Stimulated activated CD8-positive, alpha-beta memory T cell treated with anti-CD3 and anti-CD28 coated beads, Interleukin-4, amount 100 ng/mL, for 48 hours (primary cell): ENCODE measurements at regions not wholly inside any gene's neighbourhood (a gene's known extent, or its start where the extent isn't known, plus 50 kb on each side); places are given as distances from the start of the nearest gene placed in this dataset.
A peak's percentile ranks its signal among the peaks of the same experiment; 100 is the strongest.

Experiments
- DNase-seq: peaks from one replicate; pipeline ENCODE4 v3.0.0-alpha.2; 2020

- no peak for DNase-seq
Observed at GRCh38 chr2:8451273-8451672, 230.6 kb upstream of the ID2 start.

DNA sequence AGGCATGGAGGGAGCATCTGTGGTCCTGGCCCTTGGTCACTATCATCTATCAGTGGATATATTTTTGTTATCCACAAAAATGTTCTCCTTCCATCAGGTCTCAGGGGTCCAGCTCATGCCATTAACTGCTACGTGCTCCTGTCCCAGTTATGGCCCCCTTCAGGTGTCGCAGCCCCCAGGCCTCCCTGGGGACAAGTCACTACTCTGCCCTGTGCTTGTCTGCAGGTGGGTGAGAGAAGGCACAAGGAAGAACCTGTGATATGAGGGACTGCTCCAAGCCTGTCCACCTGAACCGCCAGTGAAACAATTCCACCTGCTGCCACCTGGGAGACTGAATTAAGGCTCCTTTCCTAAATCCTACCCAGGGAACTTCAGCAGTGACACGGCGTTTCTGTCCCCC is 229.6 kb upstream of the ID2 start:
- peak; percentile 17 for DNase-seq

DNA sequence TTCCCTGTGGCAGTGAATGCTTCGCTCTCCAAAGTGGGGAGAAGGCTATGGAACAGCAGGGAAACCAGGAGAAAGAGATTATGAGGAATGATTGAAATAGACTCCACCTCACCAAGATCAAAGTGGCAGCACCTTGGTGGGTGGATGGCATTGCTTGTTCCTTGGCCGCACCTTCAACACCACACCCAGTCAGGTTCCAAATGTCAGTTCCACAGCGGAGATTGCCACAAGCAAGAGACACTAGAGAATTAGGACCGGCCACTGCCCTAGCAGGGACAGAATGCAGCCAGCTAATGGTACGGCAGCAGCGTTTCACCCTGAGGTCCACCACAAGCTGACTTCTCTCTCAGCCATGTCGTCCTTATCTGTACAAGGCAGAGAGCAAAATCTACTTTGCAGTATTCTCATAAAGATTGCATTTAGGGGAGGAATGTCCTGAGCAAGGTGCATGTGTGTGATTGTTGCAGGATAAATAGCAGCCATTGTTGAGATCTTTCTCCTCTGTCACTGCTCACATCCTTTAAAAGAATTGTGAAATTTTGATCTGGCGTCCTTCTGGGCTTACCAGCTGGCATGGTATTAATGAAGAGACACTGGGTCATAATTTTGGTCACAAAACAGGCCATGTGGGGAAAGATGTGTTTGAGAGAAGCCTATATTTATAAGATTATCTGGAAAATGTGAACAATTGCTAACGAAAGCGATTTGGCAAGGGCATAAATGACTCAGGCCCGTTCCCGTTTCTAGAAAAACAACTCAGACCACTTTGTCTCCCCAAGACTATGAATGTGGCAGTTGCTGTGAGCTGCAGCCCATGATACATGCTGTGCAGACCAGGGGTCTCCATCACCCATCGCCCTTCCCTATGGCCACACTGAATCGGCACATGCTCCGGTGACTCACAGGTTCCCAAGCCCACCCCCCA is 228.6 kb upstream of the ID2 start:
- DNase-seq = peak; percentile 25

- DNase-seq = peak; percentile 10
Observed at GRCh38 chr2:8453904-8454302, 228.0 kb upstream of the ID2 start.

GRCh38 chr2:8454797-8455196 is 227.1 kb upstream of the ID2 start:
- no peak for DNase-seq

- DNase-seq = no peak
Observed at GRCh38 chr2:8455236-8456150, 226.4 kb upstream of the ID2 start.

DNA sequence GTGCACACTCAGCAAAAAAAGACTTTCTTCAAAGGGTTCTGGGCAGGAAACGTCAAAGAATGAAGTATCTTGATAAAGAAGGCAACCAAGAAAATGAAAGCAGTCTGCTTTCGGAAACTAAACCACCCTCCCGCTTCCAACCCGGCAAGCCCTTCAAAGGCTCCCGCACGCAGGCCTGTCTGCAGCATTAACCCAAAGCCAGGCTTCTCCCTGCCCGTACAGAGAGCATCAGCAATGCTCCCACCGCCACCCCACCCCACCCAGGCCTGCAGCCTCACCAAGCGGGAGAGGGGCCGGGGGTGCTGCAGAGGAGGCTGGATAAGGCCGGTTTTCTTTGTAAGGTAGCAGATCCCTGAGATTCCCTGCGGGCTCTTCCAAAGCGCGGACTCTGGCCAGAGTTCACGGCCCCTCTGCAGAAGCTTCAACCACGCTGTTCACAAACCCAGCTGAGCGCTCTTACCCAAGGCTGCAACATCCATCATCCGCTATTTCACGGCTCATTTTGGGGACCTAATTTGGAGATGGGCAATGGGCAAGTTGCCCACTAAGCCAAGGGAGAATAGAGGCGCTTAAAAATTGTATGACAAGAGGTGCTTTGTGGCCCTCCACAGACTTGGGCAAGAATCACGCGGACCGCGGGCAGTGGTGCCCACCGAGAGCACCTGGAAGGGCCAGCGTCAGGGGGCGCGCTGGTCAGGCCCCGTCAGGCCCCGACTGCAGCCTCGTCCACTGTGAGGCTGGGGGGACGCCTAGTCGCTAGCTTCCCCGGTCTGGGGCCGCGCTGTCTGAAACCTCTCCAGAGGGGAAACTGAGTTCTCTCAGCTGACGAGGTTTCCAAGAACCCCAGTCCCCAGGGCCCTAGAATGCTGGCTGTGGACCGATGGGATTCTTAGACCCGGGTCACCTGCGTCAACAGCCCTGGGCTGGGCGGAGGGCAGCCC is 225.4 kb upstream of the ID2 start:
- DNase-seq = peak; percentile 55

DNA sequence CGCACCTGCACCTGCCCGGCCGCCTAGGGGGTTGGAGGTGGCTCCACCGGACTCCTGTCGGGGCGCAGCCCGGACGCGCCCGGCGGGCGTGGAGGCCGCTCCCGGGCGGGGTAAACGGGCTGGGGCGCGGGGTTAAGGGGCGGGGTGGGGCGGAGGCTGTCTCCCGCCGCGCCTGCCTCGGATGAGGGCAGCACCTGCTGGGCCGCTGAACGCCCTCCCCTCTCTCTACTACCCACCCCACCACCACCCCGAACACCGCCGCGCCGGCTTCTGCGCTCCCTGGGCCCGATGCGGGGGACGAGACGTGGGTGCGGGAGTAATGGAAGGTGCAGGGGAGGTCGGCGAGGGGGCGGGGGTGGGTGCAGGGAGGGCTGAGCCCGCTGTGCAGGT is 224.8 kb upstream of the ID2 start:
- no peak for DNase-seq

DNA sequence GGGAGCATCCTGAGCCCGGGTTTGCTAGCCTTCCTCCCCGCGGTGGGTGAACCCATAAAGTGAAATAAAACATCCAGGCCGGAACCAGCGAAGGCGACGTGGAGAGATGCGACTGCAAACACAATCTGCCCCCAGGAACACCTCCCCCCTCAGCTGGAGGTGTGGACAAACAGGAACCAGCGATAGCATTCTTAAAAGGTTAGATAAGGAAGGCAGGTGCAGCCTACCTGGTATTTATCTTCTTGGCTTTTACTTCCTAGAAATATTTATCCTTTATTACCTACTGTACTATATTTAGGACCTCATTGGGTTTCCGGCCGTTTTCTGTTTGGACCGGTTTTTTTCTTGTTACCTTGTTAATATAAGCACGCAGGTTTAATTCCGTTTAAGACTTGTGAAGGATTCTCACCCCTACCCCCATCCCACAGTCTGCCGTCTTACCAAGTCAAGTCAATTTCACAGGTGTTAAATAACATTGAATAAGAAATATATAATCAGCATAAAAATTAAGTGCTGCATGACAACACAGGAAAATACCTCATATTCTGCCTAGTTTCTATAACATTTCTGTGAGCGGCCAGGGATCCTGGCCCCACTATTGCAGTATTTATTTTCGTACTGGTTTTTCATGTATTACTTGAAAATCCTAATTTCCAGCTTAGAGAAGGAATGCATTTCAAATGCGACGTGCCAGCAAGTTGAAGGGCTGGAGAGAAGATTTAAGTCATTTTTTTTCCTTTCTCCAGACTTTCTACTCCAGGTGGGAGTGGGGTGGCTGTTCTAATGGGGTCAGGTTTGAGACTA is 224.0 kb upstream of the ID2 start:
- DNase-seq = no peak

DNA sequence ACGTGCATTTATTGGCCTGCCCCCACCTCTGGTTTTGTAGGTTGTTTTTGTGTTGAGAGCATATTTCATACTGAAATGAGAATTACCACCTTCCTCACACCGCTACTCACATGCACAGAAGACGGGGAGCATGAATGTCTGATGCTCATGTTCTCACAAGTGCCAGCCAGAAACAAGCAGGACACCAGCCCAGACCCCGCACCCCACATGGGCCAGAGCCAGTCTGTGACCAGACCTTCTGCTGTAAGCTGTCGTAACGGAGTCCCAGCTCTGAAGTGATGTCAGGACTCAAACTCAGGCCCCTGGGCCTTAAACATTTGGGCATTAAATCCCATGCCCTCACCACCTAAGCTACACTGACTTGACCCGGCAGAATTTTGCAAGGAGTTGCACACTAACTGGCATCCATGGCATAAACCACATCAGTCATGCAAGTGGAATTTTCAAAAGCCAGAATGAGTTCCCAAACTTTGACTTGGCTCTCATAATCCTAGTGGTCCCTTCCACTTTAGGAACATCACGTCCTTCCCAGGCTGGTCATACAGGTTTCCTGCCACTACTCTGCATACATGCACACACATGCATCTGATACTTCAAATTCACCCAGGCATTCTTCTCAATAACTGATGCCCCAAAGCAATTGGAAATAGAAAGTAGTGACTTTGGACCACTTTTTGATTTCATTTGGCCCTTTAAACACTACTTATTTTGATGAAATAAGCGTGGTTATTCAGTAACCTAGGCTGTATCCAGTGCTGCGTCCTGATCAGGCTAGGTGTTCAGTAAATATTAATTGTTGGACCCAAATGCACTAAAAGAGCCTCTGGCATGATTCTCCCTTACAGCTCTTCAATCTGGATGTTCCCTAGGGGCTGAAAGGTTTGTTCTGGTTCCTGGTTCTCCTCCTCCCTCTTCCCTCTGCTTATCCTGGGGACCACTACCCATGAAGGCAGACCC is 223.1 kb upstream of the ID2 start:
- DNase-seq = no peak

- DNase-seq = no peak
Observed at GRCh38 chr2:8459474-8459873, 222.4 kb upstream of the ID2 start.

DNA sequence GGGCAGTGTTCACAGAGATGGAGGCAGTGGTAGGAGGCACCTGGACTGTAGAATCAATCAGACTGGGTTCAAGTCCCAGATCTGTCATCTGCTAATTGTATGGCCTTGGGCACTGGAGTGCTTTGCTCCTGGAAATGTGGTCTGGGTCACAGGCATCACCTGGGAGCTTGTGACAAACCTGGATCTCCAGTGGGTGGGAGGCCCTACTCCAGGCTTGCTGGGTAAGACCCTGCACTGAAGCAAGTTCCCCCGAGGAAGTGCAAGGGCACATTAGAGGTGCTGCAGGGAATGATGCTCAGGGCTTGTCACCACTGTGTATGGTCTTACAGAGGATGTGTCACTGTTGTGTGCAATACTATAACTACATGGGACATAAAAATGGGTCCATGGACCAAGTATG is 220.5 kb upstream of the ID2 start:
- peak; percentile 17 for DNase-seq

DNA sequence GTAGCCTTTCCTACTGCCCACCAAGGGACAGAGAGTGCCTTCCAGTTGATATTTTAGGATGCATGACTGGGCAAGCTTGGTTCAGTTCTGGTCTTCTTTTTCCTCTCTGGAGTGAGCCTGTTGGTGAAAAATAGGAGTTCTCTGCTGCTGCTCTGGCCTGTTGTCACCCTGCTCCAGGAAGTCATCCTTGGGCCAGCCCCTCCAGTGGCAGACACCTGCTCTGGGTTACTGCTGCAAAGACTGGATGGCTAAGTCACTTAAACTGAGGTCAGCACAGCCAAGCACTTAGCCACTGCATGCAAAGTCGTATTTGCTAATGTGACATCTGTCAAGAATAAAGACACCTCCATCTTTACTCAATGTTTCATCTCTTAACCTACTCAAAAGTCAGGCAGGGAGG is 219.6 kb upstream of the ID2 start:
- DNase-seq = no peak

DNA sequence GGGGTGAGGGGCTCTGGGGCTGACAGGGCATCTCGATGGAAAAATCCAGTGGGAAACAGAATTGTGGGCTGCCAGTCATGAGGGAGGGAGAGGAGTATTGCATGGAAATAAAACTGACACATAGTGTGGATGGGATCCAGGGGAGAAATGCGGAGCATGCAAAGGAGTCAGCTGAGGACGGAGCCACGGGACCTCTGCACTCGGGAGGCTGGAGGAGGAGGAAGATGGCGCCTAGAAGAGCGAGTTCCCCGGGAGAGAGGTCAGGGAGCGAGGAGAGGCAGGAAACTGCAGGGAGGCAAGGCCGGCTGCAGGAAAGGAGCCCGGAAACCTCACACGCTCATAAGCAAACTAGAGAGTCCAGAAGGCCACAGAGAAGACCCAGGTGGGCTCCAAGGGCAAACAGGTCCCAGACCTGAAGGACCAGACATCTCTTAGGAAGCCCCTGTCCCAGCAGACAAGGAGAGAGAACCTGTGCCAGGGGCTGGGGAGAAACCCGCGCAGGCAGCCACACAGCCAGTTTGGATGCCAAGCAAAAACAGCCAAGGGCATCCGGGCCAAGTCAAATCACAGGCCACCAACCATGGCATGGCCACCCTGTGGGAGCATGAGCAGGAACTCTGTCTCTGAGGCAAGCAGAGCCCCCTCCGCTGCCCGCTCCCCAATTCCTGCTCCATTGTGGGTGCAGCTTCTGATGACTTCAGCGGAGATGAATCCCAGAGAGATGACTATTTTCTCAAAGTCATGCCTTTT is 218.8 kb upstream of the ID2 start:
- peak; percentile 7 for DNase-seq

DNA sequence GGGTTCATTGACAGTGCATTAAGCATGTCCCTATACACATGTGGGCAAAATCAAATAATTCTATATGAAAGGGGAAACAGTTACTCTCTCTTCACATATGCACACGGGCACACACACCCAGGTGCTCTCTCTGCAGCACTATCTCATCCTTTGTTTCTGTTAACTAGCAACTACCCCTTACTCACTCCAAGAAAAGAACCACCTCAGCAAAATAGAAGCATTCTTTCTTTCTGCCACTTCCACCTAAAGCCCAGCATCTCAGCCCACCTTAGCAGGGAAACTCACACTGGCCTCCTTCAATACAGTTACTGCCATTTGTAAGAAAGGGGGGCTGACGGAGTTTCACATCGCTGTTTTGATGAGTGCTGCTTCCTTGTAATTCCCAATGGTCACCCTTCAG is 216.3 kb upstream of the ID2 start:
- no peak for DNase-seq

GRCh38 chr2:8469709-8470493 is 212.0 kb upstream of the ID2 start:
- no peak for DNase-seq

- DNase-seq = no peak
Observed at GRCh38 chr2:8472545-8473323, 209.1 kb upstream of the ID2 start.

GRCh38 chr2:8475349-8476031 is 206.4 kb upstream of the ID2 start:
- DNase-seq = peak; percentile 61
